ENCODE measurements at regions not wholly inside any gene's neighbourhood (a gene's known extent, or its start where the extent isn't known, plus 50 kb on each side); places are given as distances from the start of the nearest gene placed in this dataset.

DNA sequence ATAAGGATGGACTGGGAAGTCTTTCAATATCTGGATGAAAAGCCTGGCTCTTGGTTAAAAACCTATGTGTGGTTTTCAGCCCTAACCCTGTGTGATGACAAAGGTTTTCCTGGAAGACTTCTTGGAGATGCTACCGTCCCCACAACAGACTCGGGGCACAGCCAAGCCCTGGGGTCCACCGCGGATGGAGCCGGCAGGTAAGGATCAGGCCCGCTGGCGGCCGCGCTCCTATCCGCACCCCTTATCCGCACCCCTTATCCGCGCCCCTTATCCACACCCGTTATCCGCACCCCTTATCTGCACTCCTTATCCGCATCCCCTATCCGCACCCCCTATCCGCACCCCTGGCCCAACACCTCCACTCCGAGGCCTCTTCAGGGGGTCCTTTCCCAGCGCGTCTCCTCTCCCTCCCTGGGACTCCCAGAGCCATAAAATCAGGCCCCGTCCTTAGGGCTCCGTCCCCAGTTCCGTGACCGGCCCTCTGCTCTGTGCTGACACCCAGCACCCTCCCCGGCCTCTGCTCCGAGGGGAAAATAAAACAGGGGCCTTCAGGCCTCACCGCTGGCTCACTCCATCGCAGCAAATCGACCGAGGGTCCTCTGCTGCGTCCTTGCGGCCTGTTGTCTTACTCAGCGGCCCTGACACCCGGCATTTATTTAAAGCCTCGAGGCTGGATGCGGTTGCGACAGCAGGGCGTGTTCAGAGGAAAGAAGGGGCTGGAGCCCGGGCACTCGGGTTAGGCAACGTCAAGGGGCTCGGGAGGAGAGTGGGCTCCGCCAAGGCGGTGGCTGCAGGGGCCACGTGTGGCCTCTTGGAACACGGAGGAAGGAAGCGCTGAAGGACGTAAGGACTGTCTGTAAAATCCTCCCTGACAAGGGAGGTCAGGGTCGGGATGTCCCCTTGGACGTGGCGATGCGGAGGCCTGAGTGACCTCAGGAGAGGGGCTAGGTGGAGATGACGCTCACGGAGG, 215.1 kb upstream of the ADARB2 start:
- no peak for DNase-seq (ENCODE audit: low spot score)

DNA sequence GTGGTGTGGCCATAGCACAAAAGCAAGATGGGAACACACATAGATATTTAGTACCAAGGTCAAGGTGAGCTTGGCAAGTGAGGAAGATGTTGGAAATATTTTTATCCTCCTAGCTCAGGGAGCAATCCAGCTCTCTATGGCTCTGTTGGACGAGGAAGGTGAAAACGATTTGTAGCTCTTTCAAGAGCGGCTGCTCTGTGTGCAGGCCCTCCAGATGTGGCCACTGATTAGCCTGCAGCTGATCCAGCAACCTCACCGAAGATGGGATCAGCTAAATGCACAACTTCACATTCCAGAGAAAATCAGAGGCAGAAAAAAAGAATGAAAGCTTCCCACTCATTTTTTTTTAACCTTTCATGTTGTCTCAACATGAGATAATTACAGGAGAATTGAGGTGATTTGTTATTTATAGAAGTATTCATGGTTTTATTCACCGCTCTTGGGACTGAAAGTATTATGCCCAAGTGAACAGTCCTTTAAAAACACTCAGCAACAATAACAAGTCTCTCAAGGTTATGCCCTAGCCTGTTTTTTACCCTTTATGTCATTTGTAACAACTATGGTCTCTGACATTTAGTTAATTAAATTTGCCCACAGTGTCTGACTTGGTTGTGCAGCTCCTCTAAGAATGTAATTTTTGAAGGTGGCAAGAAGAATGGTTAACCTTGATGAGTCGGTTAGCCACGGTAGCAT, 213.6 kb upstream of the ADARB2 start:
- DNase-seq (ENCODE audit: low spot score) = no peak

DNA sequence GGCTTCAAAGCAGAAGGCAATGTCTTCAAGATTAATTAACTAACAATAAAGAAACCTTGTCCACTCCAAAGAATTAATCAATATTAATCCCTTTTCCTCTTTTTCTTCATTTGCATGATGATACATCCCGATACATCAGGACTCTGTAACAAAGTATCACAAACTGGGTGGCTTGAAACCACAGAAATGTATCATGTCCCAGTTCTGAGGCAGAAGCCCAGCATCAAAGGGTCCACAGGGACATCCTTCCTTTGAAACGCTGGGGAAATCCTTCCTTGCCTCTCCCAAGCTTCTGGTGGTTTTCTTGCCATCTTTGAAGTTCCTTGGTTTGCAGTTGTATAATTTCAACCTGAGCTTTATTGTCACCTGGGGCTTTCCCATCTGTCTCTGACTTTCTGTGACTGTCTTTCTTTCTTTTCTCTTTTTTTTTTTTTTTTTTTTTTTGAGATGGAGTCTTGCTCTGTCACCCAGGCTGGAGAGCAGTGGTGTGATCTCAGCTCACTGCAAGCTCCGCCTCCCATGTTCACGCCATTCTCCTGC, 210.2 kb upstream of the ADARB2 start:
- no peak for DNase-seq (ENCODE audit: low spot score)

DNA sequence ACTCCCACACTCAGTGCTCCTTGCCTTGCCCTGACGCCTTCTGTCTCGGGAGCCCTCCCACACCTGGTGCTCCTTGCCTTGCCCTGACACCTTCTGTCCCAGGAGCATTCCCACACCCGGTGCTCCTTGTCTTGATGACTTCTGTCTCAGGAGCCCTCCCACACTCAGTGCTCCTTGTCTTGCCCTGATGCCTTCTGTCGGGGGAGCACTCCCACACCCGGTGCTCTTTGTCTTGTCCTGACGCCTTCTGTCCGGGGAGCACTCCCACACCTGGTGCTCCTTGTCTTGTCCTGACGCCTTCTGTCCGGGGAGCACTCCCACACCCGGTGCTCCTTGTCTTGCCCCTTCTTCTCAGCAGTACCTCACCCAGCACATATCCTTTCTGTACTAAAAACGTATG, 207.2 kb upstream of the ADARB2 start:
- DNase-seq (ENCODE audit: low spot score) = no peak

DNA sequence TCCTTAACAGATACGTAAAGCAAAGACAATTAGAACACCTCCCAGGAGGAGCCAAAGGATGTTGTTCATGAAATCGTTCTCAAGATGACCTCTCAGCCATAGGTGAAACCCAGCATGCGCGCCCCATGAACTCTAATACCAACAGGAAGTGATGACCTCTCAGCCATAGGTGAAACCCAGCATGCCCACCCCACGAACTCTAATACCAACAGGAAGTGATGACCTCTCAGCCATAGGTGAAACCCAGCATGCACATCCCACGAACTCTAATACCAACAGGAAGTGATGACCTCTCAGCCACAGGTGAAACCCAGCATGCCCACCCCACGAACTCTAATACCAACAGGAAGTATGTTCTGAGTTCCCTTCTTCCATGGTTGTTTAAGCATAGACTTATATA, 205.2 kb upstream of the ADARB2 start:
- DNase-seq (ENCODE audit: low spot score) = no peak

DNA sequence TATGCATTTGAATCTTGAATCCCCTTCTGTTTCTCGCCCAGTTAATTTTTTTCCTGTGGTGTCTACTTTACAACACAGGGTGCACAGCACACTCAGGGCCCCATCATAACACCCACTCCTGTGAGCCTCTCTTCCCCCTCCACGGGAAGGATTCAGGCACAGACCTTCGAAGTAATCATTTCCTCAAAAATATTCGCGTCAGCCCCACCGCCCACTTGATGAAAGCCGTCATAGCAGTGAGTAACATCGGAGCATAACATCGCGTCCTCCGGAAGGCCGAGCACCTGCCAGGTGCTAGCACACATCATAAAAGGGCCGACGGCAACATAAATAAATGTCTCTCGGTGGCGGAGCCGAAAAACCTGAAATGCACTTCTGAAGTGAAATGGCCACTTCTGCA, 201.7 kb upstream of the ADARB2 start:
- DNase-seq (ENCODE audit: low spot score) = no peak

DNA sequence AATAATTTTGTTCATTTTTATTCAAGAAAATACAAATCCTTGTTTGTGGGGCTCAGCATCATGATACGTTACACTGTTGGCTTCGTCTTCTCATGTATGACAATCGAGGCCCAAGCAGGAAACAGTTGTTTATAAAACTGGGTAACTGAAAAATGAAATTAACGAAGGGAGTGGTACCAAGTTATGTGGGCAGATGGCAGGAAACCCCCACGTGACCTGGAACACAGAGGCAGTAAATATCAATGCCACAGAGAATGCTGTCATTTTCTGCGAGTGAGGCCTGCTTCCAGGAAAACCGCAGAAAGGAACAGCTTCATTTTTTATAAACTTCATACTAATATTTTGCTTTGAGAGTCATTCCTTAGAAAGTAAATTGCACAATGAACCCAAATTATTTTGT, 201.0 kb upstream of the ADARB2 start:
- no peak for DNase-seq (ENCODE audit: low spot score)

DNA sequence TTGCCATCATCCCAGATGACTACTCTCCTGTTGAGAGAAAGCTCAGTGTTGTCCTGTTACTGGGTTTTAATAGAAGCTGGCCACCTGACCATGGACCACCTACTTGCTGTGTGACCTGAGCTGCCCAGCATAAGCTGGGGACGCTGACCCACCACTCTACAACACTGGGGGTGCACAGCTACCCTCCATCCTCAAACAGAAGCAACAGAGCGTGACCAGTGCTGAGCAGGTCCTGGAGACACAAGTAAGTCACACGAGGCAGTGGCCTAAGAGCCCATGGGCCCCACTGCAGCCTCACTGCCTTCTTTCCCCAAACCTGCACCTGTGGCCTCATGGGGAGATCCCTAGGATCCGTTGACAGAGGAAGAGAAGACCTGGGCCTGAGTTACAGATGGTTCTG, 198.6 kb upstream of the ADARB2 start:
- no peak for DNase-seq (ENCODE audit: low spot score)

DNA sequence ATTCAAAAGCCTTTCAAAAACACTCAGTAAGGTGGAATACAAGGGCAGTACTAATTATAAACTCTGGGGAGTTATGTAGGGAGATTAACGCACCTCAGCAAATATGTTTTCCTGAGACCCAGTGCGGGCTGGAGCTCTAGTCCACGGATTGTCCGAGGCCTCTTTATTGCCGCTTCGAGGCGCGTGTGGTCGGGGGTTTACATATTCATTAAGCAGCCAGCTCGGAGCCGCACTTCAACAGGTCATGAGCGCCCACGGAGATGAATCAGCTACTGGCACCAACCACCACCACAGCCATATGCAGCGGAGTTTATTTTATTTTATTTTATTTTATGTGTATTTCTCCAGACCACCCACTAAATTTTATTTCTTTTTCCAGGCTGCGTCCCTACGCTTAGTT, 195.9 kb upstream of the ADARB2 start:
- no peak for DNase-seq (ENCODE audit: low spot score)

DNA sequence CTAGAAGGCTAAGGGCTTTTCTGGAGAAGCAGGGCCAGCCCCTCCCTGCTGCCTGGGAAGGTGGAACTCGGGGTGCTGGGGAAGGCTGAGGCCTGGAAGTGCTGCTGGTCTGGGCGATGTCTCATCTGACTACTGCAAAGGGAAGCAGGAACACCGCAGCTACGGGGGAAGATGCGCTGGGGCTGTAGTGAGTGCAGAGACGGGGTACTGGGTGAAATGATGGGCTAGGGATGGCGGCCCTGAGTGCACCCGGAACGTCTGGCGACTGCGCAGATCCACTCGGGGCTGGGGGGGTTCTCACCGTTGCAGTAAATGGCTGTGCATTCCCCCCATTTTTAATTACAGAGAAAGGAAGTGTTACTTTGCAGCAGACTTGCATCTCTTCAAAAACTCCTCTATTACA, 195.4 kb upstream of the ADARB2 start:
- DNase-seq (ENCODE audit: low spot score) = no peak

DNA sequence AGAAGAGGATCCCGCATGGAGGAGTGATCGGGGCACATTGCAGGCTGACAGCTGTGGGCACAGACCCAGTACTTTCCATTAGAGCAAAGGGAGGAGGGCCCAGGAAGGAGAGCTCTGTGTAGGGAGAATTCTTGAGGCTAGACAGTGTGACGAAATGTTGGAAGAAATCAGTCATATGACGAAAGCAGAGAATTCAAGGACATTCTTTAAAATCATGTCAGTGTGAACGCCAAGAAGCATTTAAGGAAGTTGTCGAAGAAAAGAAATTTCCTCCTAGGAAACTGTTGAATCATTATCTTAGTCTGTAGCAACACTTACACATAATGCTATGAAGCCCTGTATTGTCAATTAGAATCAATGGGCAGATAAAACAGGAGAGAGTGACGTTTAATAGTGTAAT, 191.3 kb upstream of the ADARB2 start:
- DNase-seq (ENCODE audit: low spot score) = no peak

DNA sequence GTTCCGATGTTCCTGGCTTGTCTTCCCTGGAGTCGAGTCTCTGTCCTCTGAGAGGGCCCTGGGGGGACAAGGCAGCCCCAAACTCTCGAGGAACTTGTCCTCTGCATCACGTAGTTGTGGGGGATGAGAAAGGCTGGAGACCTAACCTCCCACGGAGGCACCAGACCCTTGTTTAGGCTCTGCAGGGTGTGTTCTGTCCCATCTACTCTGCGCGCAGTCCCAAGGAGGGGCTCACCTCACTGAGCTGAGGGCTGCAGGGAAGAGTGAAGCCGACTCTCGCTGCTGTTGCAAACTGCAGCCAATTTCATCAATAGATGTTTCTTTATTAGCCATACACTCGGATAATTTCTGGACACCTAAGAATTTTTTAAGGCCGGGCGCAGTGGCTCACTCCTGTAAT, 186.7 kb upstream of the ADARB2 start:
- DNase-seq (ENCODE audit: low spot score) = no peak

DNA sequence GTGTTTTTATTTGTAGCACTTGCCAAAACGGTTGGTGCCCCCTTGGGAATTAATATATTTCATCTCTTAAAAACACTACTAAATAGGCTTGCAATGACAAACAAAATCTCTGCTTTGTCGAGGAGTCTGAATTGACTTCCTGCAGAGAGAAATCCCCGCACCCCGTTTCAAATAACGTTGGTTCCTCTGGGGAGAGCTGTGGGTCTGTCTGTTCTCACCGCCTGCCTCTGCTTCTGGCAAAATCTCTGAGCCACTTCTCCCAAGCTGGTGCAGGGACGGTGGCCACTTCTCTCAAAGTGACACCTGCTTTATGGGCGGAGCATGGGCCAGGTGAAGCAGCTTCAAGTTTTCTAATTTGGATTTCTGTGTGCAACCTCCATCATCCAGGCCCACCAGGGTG, 186.3 kb upstream of the ADARB2 start:
- DNase-seq (ENCODE audit: low spot score) = no peak

DNA sequence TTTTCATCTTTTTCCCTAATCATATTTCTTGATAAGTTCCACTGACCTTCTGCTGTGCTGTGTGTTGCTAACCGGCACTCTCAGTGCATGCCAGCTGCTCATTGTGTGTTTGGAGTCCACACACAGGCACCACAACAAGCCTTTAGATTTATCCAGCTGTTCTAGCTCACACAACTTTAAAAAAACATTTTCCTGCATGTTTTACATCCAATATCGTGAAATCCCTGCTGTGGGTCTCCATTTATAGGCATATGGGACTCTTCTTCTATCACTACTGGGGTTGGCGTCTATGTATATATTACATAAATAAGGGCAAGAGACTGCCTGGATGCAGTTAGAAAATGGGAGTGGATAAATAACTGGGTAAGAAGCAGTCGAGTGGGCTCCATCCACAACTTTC, 183.6 kb upstream of the ADARB2 start:
- DNase-seq (ENCODE audit: low spot score) = no peak

DNA sequence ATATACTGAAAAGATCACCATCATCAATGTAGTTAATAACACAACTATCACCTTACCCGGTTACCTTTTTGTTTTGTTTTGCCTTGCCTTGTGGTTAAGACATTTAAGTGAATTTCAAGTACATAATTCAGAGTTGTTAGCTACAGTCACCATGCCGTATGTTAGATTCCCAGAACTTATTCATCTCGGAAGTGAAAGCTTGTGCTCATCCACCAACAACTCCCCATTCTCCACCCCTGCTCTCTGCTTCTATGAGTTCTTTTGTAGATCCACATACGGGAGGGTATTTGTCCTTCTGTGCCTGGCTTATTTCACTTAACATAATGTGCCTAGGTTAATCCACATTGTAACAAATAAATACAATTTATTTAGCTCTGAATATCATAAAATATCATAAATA, 182.8 kb upstream of the ADARB2 start:
- DNase-seq (ENCODE audit: low spot score) = no peak

DNA sequence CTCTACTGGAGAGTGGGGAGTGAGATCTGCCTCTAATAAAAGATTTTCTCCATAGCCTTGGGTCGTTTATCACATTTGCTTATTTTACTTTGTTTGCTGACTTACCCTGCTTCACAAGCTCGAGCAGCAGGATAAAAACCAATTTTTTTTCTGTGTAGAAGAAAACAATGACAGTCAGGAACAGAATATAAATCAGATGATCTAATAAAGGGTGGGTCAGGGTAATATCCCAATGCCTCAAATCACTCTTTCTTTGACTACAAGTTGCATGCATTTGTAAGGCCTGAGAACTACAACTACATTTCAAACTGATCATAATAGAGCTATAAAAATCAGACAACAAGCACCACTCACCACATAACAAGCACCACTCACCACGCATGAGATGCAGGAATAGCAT, 174.4 kb upstream of the ADARB2 start:
- DNase-seq (ENCODE audit: low spot score) = no peak

DNA sequence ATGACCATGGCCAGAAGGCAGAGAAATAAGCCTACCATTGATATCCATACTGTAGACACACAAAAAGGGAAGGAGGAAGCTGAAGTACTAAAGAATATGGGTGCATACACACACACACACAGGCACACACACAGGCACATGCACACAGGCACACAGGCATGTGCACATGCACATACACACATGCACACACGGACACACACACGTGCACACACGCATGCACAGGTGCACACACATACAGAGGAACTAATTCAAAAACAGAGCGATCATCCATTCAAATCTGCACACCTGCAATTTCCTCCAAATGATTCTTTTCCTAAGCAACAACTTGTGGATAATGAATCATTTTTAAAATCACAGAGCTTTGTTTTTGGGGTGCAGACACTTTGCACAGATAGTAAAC, 166.7 kb upstream of the ADARB2 start:
- no peak for DNase-seq (ENCODE audit: low spot score)

DNA sequence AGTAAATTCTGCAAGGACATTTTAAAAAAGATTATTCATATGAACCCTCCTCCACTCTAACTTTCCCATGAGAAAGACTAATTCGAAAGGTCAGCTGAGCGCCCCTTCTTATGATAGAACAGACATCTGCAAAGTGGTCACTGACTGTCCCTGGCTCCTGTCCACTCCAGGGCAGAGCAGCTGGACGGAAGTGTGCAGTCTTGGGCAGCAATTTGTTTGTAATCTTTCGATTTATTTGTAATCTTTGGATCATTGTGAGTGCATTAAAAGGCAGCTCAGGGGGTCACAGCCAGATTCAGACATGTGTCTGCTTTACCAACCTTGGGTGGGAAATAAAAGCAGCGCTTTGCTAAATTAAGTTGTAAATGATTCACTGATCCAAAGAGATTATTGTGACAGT, 158.8 kb upstream of the ADARB2 start:
- DNase-seq (ENCODE audit: low spot score) = no peak

DNA sequence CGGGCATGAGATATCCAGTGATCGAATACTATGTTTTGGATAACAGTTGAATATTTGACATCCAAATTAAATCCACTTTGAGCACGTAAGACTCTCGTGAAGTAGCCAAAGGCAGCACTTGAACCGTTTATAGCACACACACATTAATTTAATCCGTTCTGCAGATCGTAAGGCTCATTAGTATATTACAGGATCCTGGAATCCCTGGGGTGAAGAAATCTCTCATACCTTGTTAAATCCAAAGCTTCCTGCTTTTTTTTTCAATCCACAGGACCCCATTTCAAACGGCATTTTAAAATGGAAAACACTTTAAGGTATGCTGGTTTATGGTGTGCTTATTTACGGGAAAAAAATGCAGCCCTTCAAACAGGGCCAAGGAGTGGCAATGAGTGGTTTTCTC, 158.4 kb upstream of the ADARB2 start:
- DNase-seq (ENCODE audit: low spot score) = no peak

DNA sequence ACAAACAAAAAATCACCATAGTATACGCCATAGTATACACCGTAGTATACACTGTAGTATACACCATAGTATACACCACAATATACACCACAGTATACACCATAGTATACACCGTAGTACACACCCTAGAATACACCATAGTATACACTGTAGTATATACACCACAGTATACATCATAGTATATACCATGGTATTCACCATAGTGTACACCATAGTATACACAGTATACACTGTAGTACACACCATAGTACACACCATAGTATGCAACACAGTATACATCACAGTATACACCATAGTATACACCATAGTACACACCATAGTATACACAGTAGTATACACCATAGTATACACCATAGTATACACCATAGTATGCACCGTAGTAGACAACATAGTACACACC, 157.6 kb upstream of the ADARB2 start:
- DNase-seq (ENCODE audit: low spot score) = no peak

DNA sequence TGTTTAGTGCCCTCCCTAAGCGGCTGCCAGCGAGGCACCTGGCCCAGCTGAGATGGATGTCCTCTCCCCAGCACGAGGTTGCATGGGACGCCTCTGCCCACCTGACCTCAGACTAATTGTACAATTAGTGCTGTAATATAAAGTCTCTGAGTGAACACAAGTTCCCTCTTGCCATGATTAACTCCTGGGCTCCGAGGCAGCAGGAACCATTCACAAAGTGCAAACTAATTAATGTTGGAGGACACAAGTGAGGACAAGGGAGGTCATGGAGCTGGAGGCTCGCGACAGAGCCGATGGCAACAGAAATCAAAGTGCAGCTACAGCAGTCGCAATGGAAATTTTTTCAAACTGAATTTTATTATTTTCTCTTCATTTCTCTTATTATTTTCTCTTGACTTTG, 156.6 kb upstream of the ADARB2 start:
- no peak for DNase-seq (ENCODE audit: low spot score)

DNA sequence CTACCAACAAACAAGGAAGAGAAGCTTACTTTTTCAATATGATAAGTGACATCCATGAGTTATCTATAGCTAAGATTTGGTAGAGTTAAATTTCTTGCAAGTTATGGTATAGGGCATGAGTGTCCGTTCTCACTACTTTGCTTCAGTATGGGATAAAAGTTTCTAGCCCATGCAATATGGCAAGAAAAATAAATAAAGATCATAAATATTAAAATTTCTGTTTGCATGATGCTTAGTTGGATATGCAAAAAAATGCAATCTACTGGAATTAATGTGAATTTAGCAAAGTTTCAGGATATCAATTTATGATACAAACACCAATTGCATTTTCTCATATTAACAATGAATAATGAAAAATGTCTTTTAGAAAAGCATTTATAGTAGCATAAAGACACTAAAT, 148.7 kb upstream of the ADARB2 start:
- no peak for DNase-seq (ENCODE audit: low spot score)

DNA sequence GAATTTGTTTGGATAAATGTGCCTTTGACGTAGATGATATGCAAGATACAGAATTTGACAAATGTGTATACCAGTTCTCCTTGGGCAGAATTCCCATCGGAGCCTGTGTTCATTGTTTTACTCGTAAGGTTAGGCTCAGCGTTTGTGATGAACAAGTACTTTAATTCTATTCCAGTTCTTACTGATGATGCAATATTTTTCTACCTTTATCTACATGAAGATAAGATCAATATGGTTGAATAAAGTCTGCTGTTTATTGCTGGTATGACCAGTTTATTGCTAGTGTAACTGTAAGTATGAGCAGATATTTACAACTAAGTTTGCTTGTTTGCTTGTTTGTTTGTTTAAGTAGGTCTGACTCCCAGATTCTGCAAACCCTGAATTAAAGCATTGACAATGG, 145.4 kb upstream of the ADARB2 start:
- no peak for DNase-seq (ENCODE audit: low spot score)

Measured in A172 (cell line).